ENCODE measurements at regions not wholly inside any gene's neighbourhood (a gene's known extent, or its start where the extent isn't known, plus 50 kb on each side); places are given as distances from the start of the nearest gene placed in this dataset.

DNA sequence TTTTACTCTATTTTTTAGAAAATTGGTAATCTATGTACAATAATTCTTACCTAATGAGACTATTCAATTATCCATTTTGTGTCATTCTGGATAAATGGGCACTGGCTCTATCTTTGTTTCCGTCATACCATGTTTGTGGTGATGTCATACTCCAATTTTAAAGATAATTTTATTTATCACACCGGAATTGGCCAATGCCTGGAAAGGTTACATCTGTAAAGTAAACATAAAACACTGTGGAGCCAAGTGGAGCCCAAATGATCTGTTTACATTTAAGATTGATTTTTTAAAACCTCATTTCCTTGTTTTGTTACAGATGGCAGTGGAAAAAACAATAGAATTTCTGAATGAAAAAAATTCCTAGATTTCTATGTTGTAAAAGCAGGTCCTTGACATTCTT, 120.2 kb upstream of the GPRIN3 start:
- Histone ChIP-seq H3K9ac (ENCODE audit: control insufficient read depth, insufficient read depth, low read length) (no peak overlapping the region), H3K4me2 (ENCODE audit: control insufficient read depth, insufficient read depth) (no peak overlapping the region), H3K36me3 (ENCODE audit: control insufficient read depth in 2 of 2, insufficient read depth in 2 of 2, low read length in 1 of 2) (no peaks in the 10 kb centered on the region), H3K27me3 (replicated peaks in 1 of 2; ENCODE audit: control insufficient read depth in 2 of 2, insufficient read depth in 2 of 2, low read length in 1 of 2) (no peaks in the 10 kb centered on the region; a peak in 1 of 4 replicates), H3K27ac (ENCODE audit: control insufficient read depth, insufficient read depth) (no peak overlapping the region), H3K9me3 (replicated peaks; ENCODE audit: control insufficient read depth, insufficient read depth, low read length) (no peaks in the 10 kb centered on the region), H2AFZ (ENCODE audit: control insufficient read depth, low read depth, low read length) (no peak overlapping the region), H4K20me1 (ENCODE audit: control insufficient read depth, insufficient read depth) (no peaks in the 10 kb centered on the region), H3K4me3 (no peak overlapping the region), H3K4me1 (ENCODE audit: control insufficient read depth, insufficient read depth, low read length) (no peaks in the 10 kb centered on the region), H3K79me2 (ENCODE audit: control insufficient read depth, insufficient read depth, low read length) (no peaks in the 10 kb centered on the region)
- SMC1A ChIA-PET (ENCODE audit: uncharacterized antibody, unreplicated experiment), result no interaction called here
- in situ Hi-C loops (cut with MboI), result no loop called here
- POLR2A ChIA-PET, result no interaction called here
- no TSS peak for BruUV-seq (replicated peaks)
- no peak for DNase-seq (ENCODE audit: low read depth, low spot score)
- ATAC-seq, result no peak
- TF ChIP-seq CBX5 (IDR thresholded peaks at IDR 0.05; ENCODE audit: low read depth) (no peak), IKZF2 (IDR thresholded peaks at IDR 0.05) (no peak), BMI1 (IDR thresholded peaks at IDR 0.05; ENCODE audit: borderline replicate concordance) (no peak), PKNOX1 (IDR thresholded peaks at IDR 0.05) (no peak), NFXL1 (IDR thresholded peaks at IDR 0.05; ENCODE audit: borderline replicate concordance) (no peak), MTA2 (IDR thresholded peaks at IDR 0.05; ENCODE audit: low read depth) (no peak), ZNF24 (IDR thresholded peaks at IDR 0.05) (no peak), YBX1 (IDR thresholded peaks at IDR 0.05) (no peak), STAT3 (IDR thresholded peaks at IDR 0.05; ENCODE audit: low read depth, low read length) (no peak), MEF2B (IDR thresholded peaks at IDR 0.05; ENCODE audit: partially characterized antibody, poor library complexity, severe bottlenecking) (no peak), NFIC (IDR thresholded peaks at IDR 0.05; ENCODE audit: low read depth, low read length) (no peak), NR2C1 (IDR thresholded peaks at IDR 0.05) (no peak), CEBPB (IDR thresholded peaks at IDR 0.05; ENCODE audit: borderline replicate concordance in 1 of 2, low read depth in 2 of 2, low read length in 2 of 2) (no peak), SIX5 (IDR thresholded peaks at IDR 0.05; ENCODE audit: low read depth, low read length, severe bottlenecking) (no peak), USF1 (IDR thresholded peaks at IDR 0.05; ENCODE audit: borderline replicate concordance, extremely low read length, insufficient read depth, low read depth, low read length) (no peak), ASH2L (IDR thresholded peaks at IDR 0.05; ENCODE audit: borderline replicate concordance, low read depth) (no peak)
- TF ChIP-seq, protein P1, sequence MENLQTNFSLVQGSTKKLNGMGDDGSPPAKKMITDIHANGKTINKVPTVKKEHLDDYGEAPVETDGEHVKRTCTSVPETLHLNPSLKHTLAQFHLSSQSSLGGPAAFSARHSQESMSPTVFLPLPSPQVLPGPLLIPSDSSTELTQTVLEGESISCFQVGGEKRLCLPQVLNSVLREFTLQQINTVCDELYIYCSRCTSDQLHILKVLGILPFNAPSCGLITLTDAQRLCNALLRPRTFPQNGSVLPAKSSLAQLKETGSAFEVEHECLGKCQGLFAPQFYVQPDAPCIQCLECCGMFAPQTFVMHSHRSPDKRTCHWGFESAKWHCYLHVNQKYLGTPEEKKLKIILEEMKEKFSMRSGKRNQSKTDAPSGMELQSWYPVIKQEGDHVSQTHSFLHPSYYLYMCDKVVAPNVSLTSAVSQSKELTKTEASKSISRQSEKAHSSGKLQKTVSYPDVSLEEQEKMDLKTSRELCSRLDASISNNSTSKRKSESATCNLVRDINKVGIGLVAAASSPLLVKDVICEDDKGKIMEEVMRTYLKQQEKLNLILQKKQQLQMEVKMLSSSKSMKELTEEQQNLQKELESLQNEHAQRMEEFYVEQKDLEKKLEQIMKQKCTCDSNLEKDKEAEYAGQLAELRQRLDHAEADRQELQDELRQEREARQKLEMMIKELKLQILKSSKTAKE (IDR thresholded peaks at IDR 0.05; ENCODE audit: low read depth, poor library complexity, severe bottlenecking), result no peak
- WGBS (ENCODE audit: insufficient coverage, insufficient replicate concordance, low lambda C conversion rate, missing lambda C conversion rate), result 35% methylated on average over 2 of the region's 2 CpGs
- intact Hi-C loops (cut with micrococcal nuclease; ENCODE audit: unreplicated experiment), result no loop called here
- RAD21 ChIA-PET (ENCODE audit: unreplicated experiment), result no interaction called here
- FAIRE-seq, result no peak
- CTCF ChIA-PET, result interaction anchor here (0.6 to 1.4 kb wide), 6 partner anchors 8 to 316 kb away, joined by 3 read pairs; no protein-coding TSS in a partner anchor
